Omental fat pad (tissue), 3 donors: ENCODE measurements at regions not wholly inside any gene's neighbourhood (a gene's known extent, or its start where the extent isn't known, plus 50 kb on each side); places are given as distances from the start of the nearest gene placed in this dataset.

Experiments
- ATAC-seq: fragments of 150-250 bp; one replicate; pipeline ENCODE4 v1.9.1; 2016; ENCODE audit warnings: mild to moderate bottlenecking, moderate library complexity; ENCODE audit not compliant: low FRiP score
- DNase-seq: peaks from one replicate; pipeline ENCODE4 v3.0.0-alpha.2; 2019; ENCODE audit warnings: low spot score
- CTCF ChIP-seq, 3 donors: fragments of 450-650 bp; IDR thresholded peaks; one replicate each; pipeline ENCODE4 v1.5.1; 2016 to 2017; ENCODE audit warnings: antibody characterized with exemption in 3 of 3, mild to moderate bottlenecking in 3 of 3, moderate library complexity in 2 of 3

GRCh38 chr12:97899529-97899928 is 436.9 kb downstream of the RMST start:
- ATAC-seq (no peak), DNase-seq (no peak)
- no peak for TF ChIP-seq CTCF (IDR thresholded peaks at IDR 0.05)

GRCh38 chr12:97899956-97900355 is 437.4 kb downstream of the RMST start:
- ATAC-seq (no peak), DNase-seq (no peak)
- TF ChIP-seq CTCF (IDR thresholded peaks at IDR 0.05): no peak

GRCh38 chr12:97903356-97903755 is 440.8 kb downstream of the RMST start:
- no peak for TF ChIP-seq CTCF (IDR thresholded peaks at IDR 0.05)

GRCh38 chr12:97907504-97907903 is 444.9 kb downstream of the RMST start:
- no peak for ATAC-seq
- no peak for TF ChIP-seq CTCF (IDR thresholded peaks at IDR 0.05)
- DNase-seq: no peak

More at GRCh38 chr12:97903356-97903755, 440.8 kb downstream of the RMST start:
- ATAC-seq (no peak), DNase-seq (no peak)

- TF ChIP-seq CTCF (IDR thresholded peaks at IDR 0.05): no peak
- ATAC-seq (no peak), DNase-seq (no peak)
These were observed 448.0 kb downstream of the RMST start for GRCh38 chr12:97910559-97910958.

- no peak for TF ChIP-seq CTCF (IDR thresholded peaks at IDR 0.05)
- ATAC-seq (peak; percentile 67), DNase-seq (no peak)
These were observed 450.3 kb downstream of the RMST start for GRCh38 chr12:97912943-97913342.

GRCh38 chr12:97921979-97922722 is 459.5 kb downstream of the RMST start:
- peak; percentile 86 for ATAC-seq
- DNase-seq: no peak
- no peak for TF ChIP-seq CTCF (IDR thresholded peaks at IDR 0.05)
